GM23248 (cell line): ENCODE measurements at regions not wholly inside any gene's neighbourhood (a gene's known extent, or its start where the extent isn't known, plus 50 kb on each side); places are given as distances from the start of the nearest gene placed in this dataset.

Source experiments
- DNase-seq: peaks from one replicate; pipeline ENCODE4 v3.0.0-alpha.2; 2015
- H2AFZ ChIP-seq: fragments of 200-600 bp; sonication (generic); 2 replicates; pipeline ENCODE4 v1.6.1; 2016; ENCODE audit warnings: antibody characterized with exemption
- H3F3A ChIP-seq: fragments of 200-600 bp; sonication (generic); 2 replicates; pipeline ENCODE4 v1.6.1; 2016; ENCODE audit warnings: mild to moderate bottlenecking, antibody characterized with exemption, mixed run types; ENCODE audit not compliant: insufficient read depth
- H3K27ac ChIP-seq: fragments of 200-600 bp; sonication (generic); 2 replicates; pipeline ENCODE4 v1.5.1; 2016; ENCODE audit warnings: mild to moderate bottlenecking
- H3K27me3 ChIP-seq: fragments of 200-600 bp; sonication (generic); replicated peaks from 2 replicates; pipeline ENCODE4 v1.6.1; 2016; ENCODE audit warnings: mild to moderate bottlenecking; ENCODE audit not compliant: insufficient read depth
- H3K36me3 ChIP-seq: fragments of 200-600 bp; sonication (generic); 2 replicates; pipeline ENCODE4 v1.6.1; 2016; ENCODE audit warnings: low read depth, mild to moderate bottlenecking
- H3K4me1 ChIP-seq: fragments of 200-600 bp; sonication (generic); 2 replicates; pipeline ENCODE4 v1.6.1; 2016; ENCODE audit warnings: mild to moderate bottlenecking; ENCODE audit not compliant: insufficient read depth
- H3K4me2 ChIP-seq: fragments of 200-600 bp; sonication (generic); one replicate; pipeline ENCODE4 v1.6.1; 2016; ENCODE audit warnings: mild to moderate bottlenecking; ENCODE audit not compliant: unreplicated experiment
- H3K4me3 ChIP-seq: fragments of 200-600 bp; sonication (generic); 2 replicates; pipeline ENCODE4 v1.5.1; 2016; ENCODE audit warnings: mild to moderate bottlenecking
- H3K79me2 ChIP-seq: fragments of 200-600 bp; sonication (generic); 2 replicates; pipeline ENCODE4 v1.6.1; 2016; ENCODE audit warnings: mild to moderate bottlenecking; ENCODE audit not compliant: insufficient read depth
- H3K9ac ChIP-seq: fragments of 200-600 bp; sonication (generic); 2 replicates; pipeline ENCODE4 v1.6.1; 2016; ENCODE audit warnings: mild to moderate bottlenecking
- H3K9me2 ChIP-seq: fragments of 200-600 bp; sonication (generic); 2 replicates; pipeline ENCODE4 v1.6.1; 2016; ENCODE audit warnings: mixed run types, mild to moderate bottlenecking, moderate library complexity; ENCODE audit not compliant: insufficient read depth
- H3K9me3 ChIP-seq: fragments of 200-600 bp; sonication (generic); one replicate; pipeline ENCODE4 v1.6.1; 2017; ENCODE audit warnings: low read depth
- H4K20me1 ChIP-seq: fragments of 200-600 bp; sonication (generic); 2 replicates; pipeline ENCODE4 v1.6.0; 2016; ENCODE audit not compliant: insufficient read depth
- EZH2 ChIP-seq: fragments of 200-600 bp; sonication (generic); IDR thresholded peaks from 2 replicates; pipeline ENCODE4 v1.6.1; 2018; ENCODE audit warnings: antibody characterized with exemption, mild to moderate bottlenecking; ENCODE audit not compliant: insufficient read depth, poor library complexity, severe bottlenecking
- EZH2phosphoT487 ChIP-seq: fragments of 200-600 bp; sonication (generic); IDR thresholded peaks from 2 replicates; pipeline ENCODE4 v1.6.1; 2018; ENCODE audit warnings: antibody characterized with exemption, moderate library complexity, mild to moderate bottlenecking, low read depth; ENCODE audit not compliant: insufficient read depth
- WGBS, 2 experiments: methylation state at CpG; one replicate each; pipeline ENCODE4 v1.1.6; 2015 to 2017; ENCODE audit warnings: low lambda C conversion rate in 2 of 2, low coverage in 1 of 2; ENCODE audit errors: missing lambda C conversion rate in 2 of 2; 5-methylcytosine and 5-hydroxymethylcytosine counted together
- in situ Hi-C: fragments of 300-500 bp; cut with MboI; formaldehyde crosslinking; loops from 2 replicates; pipeline ENCODE4 v1.15.0; 2020

DNA sequence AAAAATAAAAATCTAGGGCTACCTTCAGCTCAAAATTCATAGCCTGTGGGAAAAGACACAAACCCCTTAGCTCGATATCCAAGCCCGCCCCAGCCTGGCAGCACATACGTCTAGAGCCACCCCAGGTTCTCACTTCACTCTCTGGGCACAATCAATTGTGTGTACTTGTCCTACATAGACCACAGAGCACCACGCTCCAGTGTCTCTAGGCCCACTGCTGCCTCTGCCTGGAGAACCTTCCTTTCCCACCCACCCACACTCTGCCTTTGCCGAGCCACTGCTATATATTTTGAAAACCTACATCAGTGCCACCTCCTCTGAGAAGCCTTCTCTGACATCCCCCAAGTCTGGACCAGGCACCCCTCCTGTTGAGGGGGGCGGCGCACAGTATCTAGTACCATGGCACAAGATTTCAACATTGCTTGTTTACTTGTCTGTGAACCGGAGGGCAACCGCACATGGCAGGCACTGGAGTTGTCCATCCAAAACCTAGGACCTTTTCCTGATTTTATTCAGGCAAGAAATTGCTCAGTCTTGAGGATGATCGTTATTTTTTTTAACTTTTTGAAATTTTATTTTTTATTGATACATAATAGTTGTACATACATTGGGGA is 141.5 kb downstream of the UNC5CL start:
- H3F3A ChIP-seq, result no peaks in the 10 kb centered on the region
- no peak overlapping the region for H3K4me3 ChIP-seq
- in situ Hi-C loops, result loop anchor here (5.0 kb wide), 1 partner anchor 125 kb away; no protein-coding TSS in a partner anchor
- DNase-seq, result no peak
- TF ChIP-seq EZH2phosphoT487 (no peak), EZH2 (no peak)
- no peaks in the 10 kb centered on the region for H3K9me2 ChIP-seq
- H4K20me1 ChIP-seq, result no peaks in the 10 kb centered on the region
- no peak overlapping the region for H2AFZ ChIP-seq
- no peaks in the 10 kb centered on the region for H3K36me3 ChIP-seq
- no peak overlapping the region for H3K9ac ChIP-seq
- no peak overlapping the region for H3K4me2 ChIP-seq
- H3K9me3 ChIP-seq, result no peaks in the 10 kb centered on the region
- WGBS, 2 experiments, result 93% methylated on average over 10 of the region's 10 CpGs
- H3K27me3 ChIP-seq, result no peaks in the 10 kb centered on the region
- H3K79me2 ChIP-seq, result no peaks in the 10 kb centered on the region
- no peak overlapping the region for H3K27ac ChIP-seq
- no peaks in the 10 kb centered on the region for H3K4me1 ChIP-seq

DNA sequence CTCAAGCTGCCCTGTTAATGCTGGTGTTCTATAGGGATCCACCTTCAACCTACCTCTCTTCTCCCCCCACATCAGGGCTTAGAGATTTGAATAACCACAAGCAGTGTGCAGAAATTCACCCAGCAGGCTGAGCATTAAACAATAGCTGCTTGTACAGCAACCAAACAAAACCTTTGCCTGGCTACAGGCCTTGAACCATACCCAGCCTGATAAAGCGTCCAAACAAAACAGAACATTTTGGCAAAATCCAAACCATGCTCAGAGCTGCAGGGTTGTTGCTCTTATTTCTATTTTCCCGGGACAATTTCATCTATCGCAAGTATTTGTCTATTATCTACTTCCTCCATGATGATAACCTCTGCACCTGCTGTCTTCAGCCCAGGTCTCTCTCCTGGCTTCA is 142.3 kb downstream of the UNC5CL start:
- Histone ChIP-seq H3K79me2 (no peaks in the 10 kb centered on the region), H3K27ac (no peak overlapping the region), H3K4me3 (no peak overlapping the region), H3K4me1 (no peaks in the 10 kb centered on the region), H3K36me3 (no peaks in the 10 kb centered on the region), H3F3A (no peaks in the 10 kb centered on the region), H3K4me2 (no peak overlapping the region), H3K9me3 (no peaks in the 10 kb centered on the region), H3K9ac (no peak overlapping the region), H3K27me3 (peaks cover 6% of the 10 kb centered on the region; the same call in 1 of the 2 replicates), H4K20me1 (no peaks in the 10 kb centered on the region), H2AFZ (no peak overlapping the region), H3K9me2 (no peaks in the 10 kb centered on the region)
- TF ChIP-seq EZH2phosphoT487, result no peak
- no peak for TF ChIP-seq EZH2
- WGBS, 2 experiments, result 93 to 94% methylated on average over 3 of the region's 3 CpGs
- in situ Hi-C loops, result loop anchor here (5.0 kb wide), 1 partner anchor 126 kb away; no protein-coding TSS in a partner anchor
- no peak for DNase-seq

DNA sequence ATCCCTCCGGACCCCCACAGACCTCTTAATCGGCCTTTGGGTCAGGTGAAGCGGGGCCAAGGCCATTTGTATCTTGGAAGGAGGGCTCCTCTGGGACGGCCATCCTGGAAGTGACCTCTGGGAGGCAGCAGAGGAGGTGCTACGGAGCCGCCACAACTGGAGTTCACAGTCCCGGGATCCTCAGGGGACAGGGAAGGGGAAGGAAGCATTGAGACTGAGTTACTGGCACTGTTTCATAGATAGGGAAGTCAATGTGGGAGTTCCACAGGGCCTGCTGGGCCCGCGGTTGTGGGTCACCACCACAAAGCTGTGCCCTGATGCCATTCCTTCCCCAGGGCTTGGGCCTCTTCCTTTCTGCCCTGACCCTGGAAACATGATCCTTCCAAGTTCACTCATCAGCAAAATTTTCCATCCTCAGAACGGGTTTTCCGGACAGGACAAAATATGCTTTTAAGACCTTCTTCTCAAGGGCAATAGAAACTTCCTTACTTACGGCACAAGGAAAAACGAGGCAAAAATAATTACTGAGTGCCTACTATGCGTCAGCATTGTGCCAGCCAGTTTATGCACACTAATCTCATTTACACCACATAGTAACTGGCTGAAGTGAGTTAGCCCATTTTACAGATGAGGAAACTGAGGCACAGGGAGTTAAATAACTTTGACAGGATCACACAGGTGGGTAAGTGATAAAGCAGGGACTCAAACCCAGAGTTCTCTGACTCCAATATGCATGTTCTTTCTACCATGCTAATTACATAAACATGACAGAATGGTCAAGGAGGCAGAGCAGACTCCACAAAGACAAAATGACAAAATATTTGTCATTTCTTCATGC is 143.8 kb downstream of the UNC5CL start:
- H2AFZ ChIP-seq, result no peak overlapping the region
- no peaks in the 10 kb centered on the region for H4K20me1 ChIP-seq
- H3K9ac ChIP-seq, result no peak overlapping the region
- H3F3A ChIP-seq, result no peaks in the 10 kb centered on the region
- in situ Hi-C loops, result loop anchor here (5.0 kb wide), 1 partner anchor 127 kb away; no protein-coding TSS in a partner anchor
- no peaks in the 10 kb centered on the region for H3K9me3 ChIP-seq
- H3K4me3 ChIP-seq, result no peak overlapping the region
- H3K27me3 ChIP-seq, result peaks cover 6% of the 10 kb centered on the region; the same call in 1 of the 2 replicates
- no peaks in the 10 kb centered on the region for H3K79me2 ChIP-seq
- WGBS, 2 experiments, result 46% methylated on average over 14 of the region's 14 CpGs
- H3K4me1 ChIP-seq, result no peaks in the 10 kb centered on the region
- no peaks in the 10 kb centered on the region for H3K36me3 ChIP-seq
- no peak overlapping the region for H3K27ac ChIP-seq
- TF ChIP-seq EZH2phosphoT487 (no peak), EZH2 (no peak)
- H3K4me2 ChIP-seq, result no peak overlapping the region
- DNase-seq, result peak; percentile 81
- no peaks in the 10 kb centered on the region for H3K9me2 ChIP-seq

DNA sequence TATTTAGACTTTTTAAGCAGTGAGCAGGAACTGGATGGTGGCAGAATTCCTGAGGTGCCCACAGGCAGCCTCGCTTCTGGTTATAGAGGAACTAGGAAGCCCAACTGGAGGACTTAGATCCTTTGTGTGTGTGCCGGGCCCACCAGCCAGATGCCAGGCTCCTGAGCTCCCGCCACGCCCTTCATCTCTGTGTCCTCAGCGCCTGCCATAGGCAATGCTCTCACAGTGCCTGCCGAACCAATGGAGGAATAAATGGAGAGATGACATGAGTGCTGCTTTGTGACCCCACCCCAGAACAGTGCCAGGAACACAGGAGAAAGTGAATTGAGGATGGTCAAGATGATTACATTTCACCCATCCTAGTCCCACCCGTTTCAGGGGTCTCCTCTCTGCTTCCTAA is 146.0 kb downstream of the UNC5CL start:
- H3F3A ChIP-seq, result no peaks in the 10 kb centered on the region
- no peaks in the 10 kb centered on the region for H3K4me1 ChIP-seq
- in situ Hi-C loops, result no loop called here
- no peaks in the 10 kb centered on the region for H3K9me2 ChIP-seq
- DNase-seq, result no peak
- no peaks in the 10 kb centered on the region for H3K9me3 ChIP-seq
- 63 to 72% methylated on average over 7 of the region's 7 CpGs for WGBS, 2 experiments
- peaks cover 11% of the 10 kb centered on the region; the same call in 1 of the 2 replicates for H3K27me3 ChIP-seq
- TF ChIP-seq EZH2phosphoT487 (no peak), EZH2 (no peak)
- H3K4me2 ChIP-seq, result no peak overlapping the region
- no peak overlapping the region for H3K9ac ChIP-seq
- no peak overlapping the region for H2AFZ ChIP-seq
- no peaks in the 10 kb centered on the region for H3K36me3 ChIP-seq
- no peak overlapping the region for H3K27ac ChIP-seq
- H3K79me2 ChIP-seq, result no peaks in the 10 kb centered on the region
- no peak overlapping the region for H3K4me3 ChIP-seq
- H4K20me1 ChIP-seq, result no peaks in the 10 kb centered on the region
